Right kidney (tissue), 1 donor: ENCODE measurements at regions not wholly inside any gene's neighbourhood (a gene's known extent, or its start where the extent isn't known, plus 50 kb on each side); places are given as distances from the start of the nearest gene placed in this dataset.

Experiments used
- DNase-seq: peaks from one replicate; pipeline ENCODE4 v3.0.0-alpha.2; 2016

DNA sequence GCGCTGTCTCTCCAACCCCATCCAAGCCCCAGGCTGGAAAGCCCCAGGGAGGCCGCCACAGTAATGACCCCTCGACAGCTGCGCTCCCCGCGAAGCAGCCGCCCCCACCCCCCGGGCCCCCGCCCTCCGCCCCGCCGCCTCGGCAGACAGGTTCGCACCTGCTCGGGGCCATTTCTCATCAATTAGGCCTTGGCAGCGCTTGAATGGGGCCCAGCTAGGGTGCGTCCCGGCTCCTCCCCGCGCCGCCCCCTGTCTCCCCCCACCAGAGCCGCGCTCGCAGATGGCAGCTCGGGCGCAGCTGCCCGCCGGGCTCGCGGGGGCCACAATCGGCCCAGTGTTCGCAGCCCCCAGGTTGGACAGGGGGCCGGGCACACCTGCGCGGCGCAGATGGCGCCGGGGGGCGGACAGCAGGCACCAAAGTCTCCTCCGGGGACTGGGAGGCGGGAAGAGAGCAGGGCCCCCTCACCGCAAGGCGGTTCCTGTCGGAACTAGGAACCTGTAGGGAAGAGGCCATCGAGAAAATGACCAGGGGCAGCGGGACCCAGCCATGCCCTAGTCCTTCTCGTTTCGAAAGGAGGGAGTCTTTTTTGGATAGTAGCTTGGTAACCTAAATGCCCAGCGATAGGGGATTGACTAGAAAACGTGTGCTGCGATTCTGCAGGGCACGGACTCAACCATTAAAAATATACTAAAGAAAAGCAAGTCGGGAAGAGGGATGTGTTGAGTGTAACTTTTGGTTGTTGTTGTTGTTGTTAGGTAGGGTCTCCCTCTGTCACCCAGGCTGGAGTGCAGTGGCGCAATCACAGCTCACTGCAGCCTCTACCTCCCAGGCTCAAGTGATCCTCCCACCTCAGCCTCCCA, 83.2 kb upstream of the EYA2 start:
- DNase-seq: peak; percentile 43

DNA sequence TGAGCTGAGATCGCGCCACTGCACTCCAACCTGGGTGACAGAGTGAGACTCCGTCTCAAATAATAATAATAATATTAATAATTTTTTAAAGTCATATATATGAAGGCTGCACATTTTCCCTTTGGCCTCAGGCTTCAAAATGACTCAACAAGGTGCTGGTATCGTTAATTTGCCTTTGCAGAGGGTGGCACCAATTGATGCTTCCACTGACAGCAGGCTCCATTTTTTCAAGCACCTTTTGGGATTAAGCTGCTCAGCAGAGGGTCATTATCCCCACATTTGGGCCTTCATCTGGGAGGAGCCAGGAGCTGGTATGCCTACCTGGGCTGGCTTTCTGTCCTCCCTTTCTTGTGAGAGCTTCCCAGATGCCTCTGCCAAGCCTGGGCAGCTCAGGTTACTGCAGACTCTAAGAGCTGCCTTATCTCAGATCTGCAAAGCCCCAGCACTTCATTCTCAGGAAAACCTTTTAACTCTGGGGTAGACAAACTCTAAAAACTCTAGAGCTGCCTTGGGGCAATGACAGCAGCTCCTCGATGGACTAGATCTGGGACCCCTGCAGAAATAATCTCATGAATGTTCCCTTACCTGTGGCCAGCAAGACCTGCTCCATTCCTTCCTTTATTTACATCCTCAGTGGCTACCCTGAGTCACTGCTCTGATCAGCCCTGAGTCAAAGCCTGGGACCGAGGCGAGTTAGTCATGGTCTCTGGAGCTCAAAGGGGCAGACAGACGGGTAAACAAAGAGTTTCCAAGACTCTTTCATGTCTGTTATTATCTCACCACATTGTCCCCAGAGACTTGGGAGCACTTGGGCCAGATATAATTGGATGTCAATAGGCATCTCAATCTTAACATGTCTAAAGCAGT, 80.0 kb upstream of the EYA2 start:
- DNase-seq: no peak

DNA sequence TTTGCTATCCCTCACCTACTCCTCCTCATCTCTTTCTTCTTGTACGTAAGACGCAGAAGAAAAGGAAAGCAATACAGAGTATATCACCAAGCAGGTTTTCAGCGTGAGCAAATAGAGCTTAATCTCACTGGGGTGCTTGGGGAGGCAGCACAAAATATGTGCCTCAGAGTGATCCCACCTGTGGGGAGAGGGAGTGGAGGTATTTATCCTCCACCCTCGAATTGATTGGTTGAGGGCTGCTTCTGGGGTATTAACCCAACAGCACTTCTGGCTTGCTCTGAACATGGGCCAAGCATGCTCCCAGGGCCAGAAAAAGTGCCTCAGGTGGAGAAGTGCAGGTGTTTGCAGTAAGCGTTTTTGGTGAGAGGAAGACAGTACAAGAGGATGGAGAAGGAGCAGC, 78.5 kb upstream of the EYA2 start:
- no peak for DNase-seq

DNA sequence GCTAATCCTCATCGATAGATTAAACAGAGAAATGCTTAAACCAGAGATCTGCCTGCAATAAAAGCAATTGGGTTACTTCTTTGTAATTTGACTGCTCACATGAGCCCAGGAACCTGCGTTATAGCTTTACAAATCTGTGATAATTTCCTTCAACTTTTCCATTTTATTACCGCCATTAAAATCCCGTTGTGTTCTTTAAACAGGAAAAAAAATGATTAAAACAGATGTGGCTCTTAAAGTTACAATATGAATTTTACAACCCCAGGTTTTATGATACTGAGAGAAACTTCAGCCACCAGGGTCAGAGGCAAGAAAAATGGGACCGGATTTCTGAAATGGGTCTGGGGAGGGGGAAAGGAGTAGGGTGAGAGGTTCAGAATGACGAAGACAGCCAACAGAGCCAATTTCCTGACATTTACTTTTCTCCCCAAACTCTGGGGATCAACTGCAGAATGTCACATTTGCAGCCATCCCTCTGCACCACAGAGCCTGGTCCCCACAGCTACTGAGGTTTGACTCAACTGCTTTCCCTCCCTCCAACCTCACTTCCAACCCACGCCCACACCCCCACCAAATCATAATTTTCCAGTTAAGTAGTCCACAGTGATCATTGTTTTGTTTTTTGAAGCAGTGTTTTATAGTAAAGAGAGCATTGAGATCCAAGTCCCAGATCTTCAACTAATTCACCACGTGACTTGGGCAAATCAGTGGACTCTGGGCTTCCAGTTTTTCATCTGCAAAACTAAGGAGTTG, 77.6 kb upstream of the EYA2 start:
- DNase-seq: no peak

DNA sequence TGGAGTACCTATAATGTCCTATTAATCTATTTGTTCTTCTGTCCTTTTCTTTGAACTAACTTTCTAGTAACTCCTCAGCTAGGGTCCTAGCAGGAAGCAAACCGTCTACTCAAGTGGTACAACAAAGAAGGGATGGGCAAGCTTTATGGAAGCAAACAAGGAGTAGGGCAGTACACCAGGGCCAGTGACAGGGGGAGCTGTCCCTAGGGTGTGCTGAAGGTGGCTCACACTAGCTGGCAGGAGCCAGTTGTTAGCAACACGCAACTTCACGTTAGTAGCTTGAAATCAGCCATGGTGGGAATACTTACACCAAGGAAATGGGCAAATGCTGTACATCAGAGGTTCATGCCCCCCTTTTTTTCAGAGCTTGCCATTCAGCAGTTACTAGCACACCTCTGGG, 74.0 kb upstream of the EYA2 start:
- no peak for DNase-seq

DNA sequence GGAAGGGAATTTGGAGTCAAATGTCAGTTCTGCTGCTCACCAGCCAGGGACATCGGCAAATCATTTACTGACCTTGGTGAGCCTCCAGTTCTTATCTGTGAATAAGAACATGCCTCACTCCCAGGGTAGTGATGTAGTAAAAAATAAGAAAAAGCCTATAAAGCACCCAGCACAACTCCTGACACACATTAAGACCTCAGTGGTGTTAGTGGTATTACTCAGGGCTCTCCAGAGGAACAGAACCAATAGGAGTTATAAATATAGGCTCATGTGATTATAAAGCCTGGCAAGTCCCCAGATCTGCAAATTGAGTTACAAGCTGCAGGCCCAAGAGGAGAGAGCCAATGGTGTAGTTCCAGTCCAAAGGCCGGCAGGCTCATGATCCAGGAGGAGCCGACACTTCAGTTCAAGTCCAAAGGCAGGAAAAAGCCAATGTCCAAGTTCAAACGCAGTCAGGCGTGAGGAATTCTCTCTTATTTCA, 71.3 kb upstream of the EYA2 start:
- peak; percentile 9 for DNase-seq

DNA sequence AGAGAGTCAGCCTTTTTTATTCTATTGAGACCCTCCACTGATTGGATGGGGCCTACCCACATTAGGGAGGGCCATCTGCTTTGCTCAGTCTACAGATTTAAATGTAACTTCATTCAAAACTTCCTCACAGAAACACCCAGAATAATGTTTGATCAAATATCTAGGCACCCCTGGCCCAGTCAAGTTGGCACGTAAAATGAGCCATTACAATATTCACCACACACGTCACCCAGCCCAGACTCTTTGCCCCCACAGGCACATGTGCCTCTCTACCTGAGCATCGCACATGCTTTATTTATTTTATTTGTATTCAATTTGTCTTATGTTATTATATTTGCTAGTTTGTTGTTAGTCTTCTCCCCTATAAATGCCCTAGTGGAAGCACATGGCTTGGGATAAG, 70.9 kb upstream of the EYA2 start:
- DNase-seq: no peak

DNA sequence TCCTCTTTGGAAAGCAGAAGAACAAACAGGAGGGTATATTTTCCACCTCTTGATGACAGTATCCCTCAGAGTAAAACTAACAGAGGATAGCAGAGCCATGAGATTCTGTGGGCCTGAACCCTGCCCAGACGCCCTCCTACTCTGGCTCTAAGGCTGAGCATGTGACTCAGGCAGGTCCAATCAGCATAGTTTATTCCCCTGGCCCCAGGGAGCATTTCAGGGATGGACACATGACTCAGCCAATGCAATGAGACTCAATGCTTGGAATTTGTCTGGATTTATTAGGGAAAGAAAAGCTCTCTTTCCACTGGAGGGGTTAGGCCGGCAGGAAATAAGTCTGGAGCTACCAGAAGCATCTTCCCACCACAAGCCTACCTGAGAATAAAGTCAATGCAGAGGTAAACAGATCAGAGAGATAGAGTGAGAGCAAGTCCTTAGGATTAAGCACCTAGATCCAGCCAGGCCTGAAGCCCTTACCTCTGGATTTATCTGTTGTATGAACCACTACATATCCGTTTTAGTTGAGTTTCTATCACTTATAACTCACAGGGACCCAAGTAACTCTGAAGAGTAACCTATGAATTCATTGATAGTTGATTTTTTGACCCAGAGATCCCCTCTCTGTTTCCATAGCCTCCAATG, 68.2 kb upstream of the EYA2 start:
- no peak for DNase-seq

DNA sequence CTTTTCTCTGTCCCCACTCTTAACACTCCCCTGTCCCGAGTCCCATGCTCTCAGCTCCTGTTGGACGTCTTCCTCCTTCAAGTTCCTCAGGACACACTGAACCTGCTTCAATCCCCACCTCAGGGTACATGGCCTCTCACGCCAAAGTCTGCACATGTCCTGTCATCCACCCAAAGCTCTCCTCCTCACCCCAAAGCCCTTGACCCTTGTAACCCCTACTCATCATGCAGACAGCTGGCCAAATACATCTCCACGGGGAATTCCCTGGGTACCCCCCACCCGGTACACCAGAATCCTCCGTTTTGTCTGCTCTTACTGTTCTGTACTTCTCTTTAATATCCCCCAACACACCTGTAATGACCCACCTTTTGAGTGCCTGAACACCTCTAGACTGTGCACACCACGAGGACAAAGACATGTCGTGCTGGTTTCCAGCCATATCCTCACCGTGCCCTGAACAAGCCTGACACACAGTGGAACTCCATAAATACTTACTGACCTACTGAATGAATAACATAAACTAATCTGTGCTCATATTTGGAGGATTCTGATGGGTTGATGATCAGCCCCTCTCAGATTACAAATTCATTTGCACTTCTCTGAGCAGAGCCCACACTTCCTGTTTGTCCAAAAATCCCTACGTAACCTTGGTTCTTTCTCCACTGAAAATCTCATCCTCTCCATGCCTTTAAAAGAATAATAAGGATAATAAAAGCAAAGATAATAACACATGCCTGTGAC, 66.8 kb upstream of the EYA2 start:
- DNase-seq: no peak

DNA sequence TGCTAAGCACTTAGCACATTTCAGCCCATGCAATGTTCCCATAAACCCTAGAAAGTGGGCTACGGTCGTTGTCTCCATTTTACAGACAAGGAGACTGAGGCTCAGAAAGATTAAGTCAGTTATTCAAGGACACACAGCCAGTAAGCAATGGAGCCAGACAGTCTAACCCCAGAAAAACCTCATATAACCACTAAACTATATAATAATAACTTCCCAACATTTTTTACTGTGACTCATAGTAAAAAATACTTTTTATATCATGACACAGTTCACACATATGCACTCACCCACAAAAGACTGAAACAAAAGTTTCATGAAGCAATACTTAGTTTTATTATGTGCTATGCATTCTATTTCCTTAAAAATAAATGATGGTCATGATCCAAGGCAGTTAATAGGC, 66.2 kb upstream of the EYA2 start:
- no peak for DNase-seq

DNA sequence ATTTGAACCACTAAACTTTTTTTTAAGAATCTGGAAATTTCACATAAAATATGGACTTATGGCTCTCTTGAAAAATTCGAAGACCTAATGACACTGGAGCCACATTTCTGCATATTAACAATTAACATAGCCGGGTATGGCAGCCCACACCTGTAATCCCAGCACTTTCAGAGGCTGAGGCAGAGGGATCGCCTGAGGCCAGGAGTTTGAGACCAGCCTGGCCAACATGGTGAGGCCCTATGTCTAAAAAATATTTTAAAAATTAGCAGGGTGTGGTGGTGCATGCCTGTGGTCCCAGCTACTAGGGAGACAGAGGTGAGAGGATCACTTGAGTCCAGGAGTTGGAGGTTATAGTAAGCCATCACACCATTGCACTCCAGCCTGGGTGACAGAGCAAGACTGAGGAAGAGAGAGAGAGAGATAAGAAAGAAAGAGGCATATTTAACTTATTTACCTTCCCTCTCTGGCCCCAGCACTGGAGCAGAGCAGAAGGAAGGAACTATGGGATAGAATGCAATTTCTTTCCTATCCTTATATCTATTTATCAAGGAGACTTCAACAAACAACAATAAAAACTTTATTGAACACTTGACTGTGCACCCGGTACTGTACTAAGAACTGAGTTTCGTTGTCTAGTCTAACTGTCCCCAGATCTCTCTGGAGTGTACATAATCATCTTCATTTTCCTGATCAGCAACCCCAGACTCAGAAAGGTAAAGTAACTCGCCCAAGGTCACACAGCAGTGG, 63.6 kb upstream of the EYA2 start:
- no peak for DNase-seq

DNA sequence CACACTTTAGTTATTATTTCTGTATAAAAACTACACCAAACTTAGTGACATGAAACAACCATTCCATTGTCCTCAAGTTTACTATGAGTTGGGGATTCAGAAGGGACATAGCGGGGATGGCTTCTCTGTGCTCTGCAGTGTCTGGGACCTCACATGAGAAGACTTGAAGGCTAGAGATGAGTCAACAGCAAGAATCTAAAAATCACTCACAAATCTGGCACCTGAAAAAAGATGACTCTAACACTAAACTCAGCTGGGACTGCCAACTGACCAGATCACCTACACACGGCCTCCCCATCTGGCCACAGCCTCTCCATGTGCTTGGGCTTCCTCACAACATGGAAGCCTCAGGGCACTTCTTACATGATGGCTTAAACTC, 63.0 kb upstream of the EYA2 start:
- no peak for DNase-seq

DNA sequence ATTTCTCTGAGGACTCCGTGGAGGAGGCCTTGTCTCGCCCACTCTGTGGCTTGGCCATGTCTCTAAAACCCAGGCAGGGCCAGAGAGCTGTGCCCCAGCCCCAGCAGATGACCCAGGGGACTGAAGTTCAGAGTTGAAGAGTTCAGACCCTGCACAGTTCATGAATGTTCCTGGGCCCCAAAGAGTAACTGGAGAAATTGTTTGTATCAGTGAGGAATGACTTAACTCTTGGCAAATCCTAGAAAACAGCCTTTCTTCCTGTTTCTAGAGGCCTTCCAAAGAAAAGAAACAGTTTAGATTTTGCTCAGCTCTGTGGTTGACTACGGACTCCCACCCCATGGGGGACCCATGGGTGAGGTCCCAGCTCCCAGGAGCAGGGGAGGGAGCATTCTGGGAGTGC, 62.1 kb upstream of the EYA2 start:
- DNase-seq: no peak

DNA sequence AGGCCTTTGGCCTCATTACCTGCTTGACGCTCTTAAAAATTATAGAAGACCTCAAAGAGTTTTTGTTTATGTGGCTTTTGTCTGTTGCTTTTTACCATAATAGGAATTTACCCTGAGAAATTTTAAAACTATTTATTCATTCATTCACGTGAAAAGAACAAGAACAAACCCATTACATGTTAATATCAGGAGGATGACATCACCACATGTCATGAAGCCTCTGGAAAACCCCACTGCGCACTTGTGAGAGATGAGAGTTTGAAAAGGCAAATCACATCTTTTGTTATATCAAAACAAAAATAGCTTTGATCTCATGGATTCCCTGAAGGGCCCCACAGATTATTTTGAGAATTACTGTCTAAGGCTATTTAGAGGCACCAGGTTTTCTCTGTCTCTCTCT, 61.3 kb upstream of the EYA2 start:
- DNase-seq: no peak

DNA sequence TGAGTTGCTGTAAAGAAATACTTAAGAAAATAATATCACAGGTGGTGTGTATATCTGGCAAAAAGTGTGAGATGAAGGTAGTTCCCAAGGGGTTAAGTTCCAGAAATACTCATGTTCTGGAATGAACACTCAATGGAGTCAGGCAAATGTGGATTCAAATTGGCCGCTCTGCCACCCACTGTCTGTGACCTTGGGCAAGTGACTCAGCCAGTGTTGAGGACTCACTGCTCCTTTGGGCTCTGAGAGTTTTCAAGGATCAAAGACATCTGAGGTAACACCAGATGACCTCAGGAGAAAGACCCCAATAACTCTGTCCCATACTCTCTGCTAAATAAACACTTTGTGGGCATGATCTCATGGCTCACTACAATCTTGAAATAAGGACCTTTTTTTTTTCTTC, 59.2 kb upstream of the EYA2 start:
- no peak for DNase-seq

DNA sequence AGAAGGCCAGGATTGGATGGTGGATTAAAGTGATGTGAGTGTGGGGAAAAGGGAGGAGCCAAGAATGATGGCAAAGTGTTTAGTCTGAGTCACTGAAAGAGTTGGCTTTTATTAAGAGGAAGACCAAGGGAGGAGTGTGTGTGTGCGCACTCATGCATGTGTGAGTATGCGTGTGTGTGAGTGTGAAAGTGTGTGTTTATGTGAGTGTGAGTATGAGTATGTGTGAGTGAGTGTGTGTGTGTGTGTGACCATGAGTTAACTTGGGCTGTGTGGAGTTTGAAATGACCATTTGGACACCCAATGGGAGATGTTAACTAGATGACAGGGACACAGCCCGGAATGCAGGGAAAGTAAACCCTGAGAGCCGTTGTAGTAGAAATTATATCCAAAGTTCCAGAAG, 57.6 kb upstream of the EYA2 start:
- DNase-seq: no peak

DNA sequence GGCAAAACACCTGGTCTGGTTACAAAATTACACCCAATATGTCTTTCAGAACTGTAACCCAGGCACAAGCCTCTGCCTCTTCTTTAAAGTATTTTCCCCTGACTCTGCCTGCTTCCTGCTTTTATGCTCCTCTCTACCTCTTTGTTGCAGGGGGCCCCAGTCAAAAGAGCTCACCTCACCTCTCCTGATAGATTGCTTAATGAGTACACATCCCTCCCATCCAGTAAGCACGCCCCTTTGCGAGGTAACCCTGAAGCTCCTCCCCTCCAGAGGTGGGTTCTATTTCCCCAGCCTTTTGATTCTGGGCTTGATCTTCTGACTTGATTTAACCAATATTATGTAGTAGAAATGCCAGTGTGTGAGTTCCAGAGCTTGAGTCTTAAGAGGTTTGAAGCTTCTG, 56.6 kb upstream of the EYA2 start:
- no peak for DNase-seq

DNA sequence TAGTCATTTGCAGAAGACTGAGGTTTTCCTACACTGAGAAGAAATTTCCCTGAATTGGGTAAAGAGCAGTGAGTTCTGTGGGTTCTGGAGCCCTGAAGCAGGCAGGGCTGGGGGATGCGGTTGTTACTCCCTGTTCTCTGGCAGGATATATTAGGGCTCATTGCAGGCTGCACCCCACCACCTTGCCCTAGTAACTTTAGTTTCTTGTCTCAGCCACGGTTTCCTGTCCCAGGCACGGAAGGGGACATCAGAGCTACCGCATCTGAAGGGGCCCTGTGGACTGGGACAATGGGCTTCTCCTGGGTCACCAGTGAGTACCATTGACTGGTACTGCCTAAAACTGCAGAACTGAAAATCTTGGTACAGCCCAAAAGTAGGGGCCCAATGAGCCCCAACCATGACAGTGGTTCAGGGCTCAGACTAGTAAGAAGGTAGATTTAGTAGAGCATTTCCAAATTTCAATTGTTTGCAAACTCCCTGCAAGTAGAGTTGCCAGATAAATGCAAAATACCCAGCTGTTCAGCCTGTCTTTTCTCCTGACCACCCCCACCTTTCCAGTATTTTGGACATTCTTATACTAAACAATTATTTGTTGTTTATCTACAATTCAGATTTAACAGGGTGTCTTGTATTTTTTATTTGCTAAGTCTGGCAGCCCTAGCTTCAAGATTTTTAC, 54.5 kb upstream of the EYA2 start:
- DNase-seq: no peak
